Sigmoid colon (tissue), 6 donors: ENCODE measurements at regions not wholly inside any gene's neighbourhood (a gene's known extent, or its start where the extent isn't known, plus 50 kb on each side); places are given as distances from the start of the nearest gene placed in this dataset.
"Not testable (repeated sequence)": the region's sequence is repeated elsewhere in the genome, so short reads cannot be mapped to it uniquely, and the experiment has no call there.

Experiments
- DNase-seq: peaks from one replicate; pipeline ENCODE4 v3.0.0-alpha.2; 2019
- H3K27ac ChIP-seq, 4 donors: fragments of 200-600 bp; sonication (generic); one replicate each; pipeline ENCODE4 v1.5.1; 2016 to 2019; ENCODE audit warnings: mild to moderate bottlenecking in 1 of 4
- H3K27me3 ChIP-seq, 3 donors: fragments of 200-600 bp; sonication (generic); one replicate each; pipeline ENCODE4 v1.5.1; 2019; ENCODE audit warnings: mild to moderate bottlenecking in 1 of 3
- H3K36me3 ChIP-seq, 4 donors: fragments of 200-600 bp; sonication (generic); one replicate each; pipeline ENCODE4 v1.5.1; 2016 to 2019
- H3K4me1 ChIP-seq, 4 donors: fragments of 200-600 bp; sonication (generic); one replicate each; pipeline ENCODE4 v1.5.1; 2017 to 2019
- H3K4me3 ChIP-seq, 4 donors: fragments of 200-600 bp; sonication (generic); one replicate each; pipeline ENCODE4 v1.5.1; 2017 to 2019; ENCODE audit warnings: mild to moderate bottlenecking in 2 of 4, moderate library complexity in 1 of 4
- H3K9me3 ChIP-seq, 4 donors: fragments of 200-600 bp in 3 of 4; sonication (generic) in 3 of 4; one replicate each; pipeline versions ENCODE4 v1.5.1 to v1.6.1; 2013 to 2019
- CTCF ChIP-seq, 4 experiments: fragments of 450-650 bp in 3 of 4; fragments of 200-600 bp in 1 of 4; IDR thresholded peaks; one replicate each; pipeline ENCODE4 v1.5.1; 2016 to 2019; ENCODE audit warnings: antibody characterized with exemption in 4 of 4, mild to moderate bottlenecking in 3 of 4, moderate library complexity in 2 of 4
- EP300 ChIP-seq, 4 donors: sonication (generic); formaldehyde crosslinking; IDR thresholded peaks; one replicate each; pipeline ENCODE4 v1.6.1; 2017; ENCODE audit warnings: antibody characterized with exemption in 4 of 4
- POLR2A ChIP-seq, 2 donors: fragments of 450-650 bp; IDR thresholded peaks; one replicate each; pipeline ENCODE4 v1.6.1; 2016; ENCODE audit warnings: antibody characterized with exemption in 2 of 2, mild to moderate bottlenecking in 2 of 2, moderate library complexity in 2 of 2
- POLR2AphosphoS5 ChIP-seq, 4 donors: sonication (generic); formaldehyde crosslinking; IDR thresholded peaks; one replicate each; pipeline ENCODE4 v1.6.1; 2017; ENCODE audit warnings: antibody characterized with exemption in 4 of 4
- WGBS, 2 donors: extraction: QIAGEN DNeasy Blood & Tissue Kit; methylation state at CpG; one replicate each; pipeline ENCODE4 v1.1.7; 2013; 5-methylcytosine and 5-hydroxymethylcytosine counted together
- intact Hi-C: fragments of 100-400 bp; cut with DNase I; formaldehyde crosslinking; loops from one replicate; pipeline ENCODE4 v1.15.1; 2023
- donor health status: healthy with polysubstance abuse.
- donor health status: healthy.

GRCh38 chr3:148546959-148547358, 150.7 kb upstream of the AGTR1 start:
- H3K4me1 ChIP-seq = no peaks in the 10 kb centered on the region
- 95 to 98% methylated on average over 1 of the region's 1 CpG for WGBS, 2 donors
- DNase-seq = no peak
- H3K27ac ChIP-seq = no peak overlapping the region
- intact Hi-C loops = no loop called here
- no peak overlapping the region for H3K4me3 ChIP-seq
- no peaks in the 10 kb centered on the region for H3K36me3 ChIP-seq
- TF ChIP-seq EP300 (IDR thresholded peaks at IDR 0.05) = no peak
- no peak for TF ChIP-seq POLR2A (IDR thresholded peaks at IDR 0.05)
- no peak for TF ChIP-seq CTCF (IDR thresholded peaks at IDR 0.05)
- no peak for TF ChIP-seq POLR2AphosphoS5 (IDR thresholded peaks at IDR 0.05)
- H3K27me3 ChIP-seq = no peaks in the 10 kb centered on the region
- H3K9me3 ChIP-seq = no peaks in the 10 kb centered on the region

DNA sequence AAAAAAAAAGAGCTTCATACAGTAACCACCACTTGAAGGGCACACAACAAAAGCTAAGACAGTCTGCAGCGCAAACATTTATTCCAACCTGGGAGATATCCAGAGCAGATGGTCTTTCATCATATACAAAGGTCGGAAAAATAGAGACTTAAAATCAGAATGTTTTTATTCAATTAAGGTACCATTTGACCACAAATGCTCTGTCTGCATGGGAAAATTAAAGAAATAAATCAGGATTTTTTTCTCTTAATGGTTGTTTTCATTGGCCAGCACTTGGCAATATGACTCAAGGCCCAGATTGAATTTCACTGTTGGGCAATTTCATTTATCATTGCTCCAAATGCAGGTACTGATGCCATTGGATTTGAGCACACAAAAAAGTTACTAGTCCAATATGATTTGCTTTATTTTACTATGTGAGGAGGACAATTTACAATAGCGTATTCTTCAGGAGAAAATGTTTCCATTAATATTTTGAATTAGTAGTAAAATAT, 145.9 kb upstream of the AGTR1 start:
- Histone ChIP-seq H3K4me1 (peaks cover 0 to 8% (median 3%) of the 10 kb centered on the region in 4 donors), H3K9me3 (no peaks in the 10 kb centered on the region), H3K4me3 (no peak overlapping the region), H3K27me3 (no peaks in the 10 kb centered on the region), H3K27ac (no peak overlapping the region), H3K36me3 (no peaks in the 10 kb centered on the region)
- TF ChIP-seq POLR2A (IDR thresholded peaks at IDR 0.05) (no peak), EP300 (IDR thresholded peaks at IDR 0.05) (no peak)
- DNase-seq = no peak
- WGBS, 2 donors = 97 to 98% methylated on average over 3 of the region's 3 CpGs
- intact Hi-C loops = no loop called here

DNA sequence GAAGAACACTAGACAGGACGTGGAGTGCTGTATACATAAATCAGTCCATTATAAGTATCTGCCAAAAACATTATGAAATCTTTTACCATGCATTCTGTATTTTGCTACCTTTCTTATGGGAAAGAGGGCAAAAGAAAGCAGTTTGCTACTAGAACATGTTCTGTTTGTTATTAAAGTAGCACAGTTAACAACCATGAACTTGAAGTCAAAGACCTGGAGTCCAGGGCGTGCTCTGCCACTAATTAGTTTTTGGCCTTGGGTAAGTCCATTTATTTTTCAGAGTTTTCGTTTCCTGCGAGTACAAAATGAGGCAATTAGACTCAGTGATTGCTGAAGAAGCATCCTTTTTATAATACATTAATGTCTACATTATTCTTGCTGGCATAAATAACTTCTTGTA, 143.3 kb upstream of the AGTR1 start:
- no peaks in the 10 kb centered on the region for H3K36me3 ChIP-seq
- no peaks in the 10 kb centered on the region for H3K27me3 ChIP-seq
- no peak for TF ChIP-seq CTCF (IDR thresholded peaks at IDR 0.05)
- TF ChIP-seq POLR2A (IDR thresholded peaks at IDR 0.05) = no peak
- TF ChIP-seq POLR2AphosphoS5 (IDR thresholded peaks at IDR 0.05) = no peak
- TF ChIP-seq EP300 (IDR thresholded peaks at IDR 0.05) = no peak
- WGBS, 2 donors = 72 to 81% methylated on average over 4 of the region's 4 CpGs
- no peak for DNase-seq
- H3K9me3 ChIP-seq = no peaks in the 10 kb centered on the region
- intact Hi-C loops = no loop called here
- H3K27ac ChIP-seq = no peak overlapping the region
- peaks cover 0 to 8% (median 3%) of the 10 kb centered on the region in 4 donors for H3K4me1 ChIP-seq
- H3K4me3 ChIP-seq = no peak overlapping the region

DNA sequence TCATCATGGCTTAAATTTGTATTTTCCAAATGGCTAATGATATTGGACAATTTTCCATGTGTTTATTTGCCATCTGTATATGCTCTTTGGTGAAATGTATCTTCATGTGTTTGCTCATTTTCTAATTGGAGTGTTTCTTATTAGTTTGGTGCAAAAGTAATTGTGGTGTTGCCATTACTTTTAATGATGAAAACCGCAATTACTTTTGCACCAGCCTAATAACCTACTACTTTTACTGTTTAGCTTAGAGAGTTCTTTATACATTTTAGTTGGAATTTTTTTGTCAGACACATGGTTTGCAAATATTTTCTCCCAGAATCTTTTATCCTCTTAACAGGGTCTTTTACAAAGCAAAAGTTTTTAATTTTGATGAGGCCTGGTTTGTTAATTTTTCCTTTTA, 141.0 kb upstream of the AGTR1 start:
- no peaks in the 10 kb centered on the region for H3K36me3 ChIP-seq
- TF ChIP-seq EP300 (IDR thresholded peaks at IDR 0.05) (no peak), POLR2AphosphoS5 (IDR thresholded peaks at IDR 0.05) (no peak), CTCF (IDR thresholded peaks at IDR 0.05) (no peak), POLR2A (IDR thresholded peaks at IDR 0.05) (no peak)
- 93% methylated on average over 1 of the region's 1 CpG for WGBS, 2 donors
- intact Hi-C loops = no loop called here
- peaks cover 0 to 2% (median 0%) of the 10 kb centered on the region in 4 donors for H3K9me3 ChIP-seq
- H3K27ac ChIP-seq = no peak overlapping the region
- peaks cover 0 to 8% (median 3%) of the 10 kb centered on the region in 4 donors for H3K4me1 ChIP-seq
- no peaks in the 10 kb centered on the region for H3K27me3 ChIP-seq
- no peak overlapping the region for H3K4me3 ChIP-seq
- no peak for DNase-seq

- H3K9me3 ChIP-seq, H3K4me3 ChIP-seq, H3K27ac ChIP-seq, DNase-seq, intact Hi-C loops, H3K27me3 ChIP-seq, H3K36me3 ChIP-seq: not testable (repeated sequence)
- H3K4me1 ChIP-seq = peaks cover 0 to 12% (median 11%) of the 10 kb centered on the region in 4 donors
- 78 to 87% methylated on average over 3 of the region's 3 CpGs for WGBS, 2 donors
Measured at GRCh38 chr3:148577579-148577978, 120.1 kb upstream of the AGTR1 start.

DNA sequence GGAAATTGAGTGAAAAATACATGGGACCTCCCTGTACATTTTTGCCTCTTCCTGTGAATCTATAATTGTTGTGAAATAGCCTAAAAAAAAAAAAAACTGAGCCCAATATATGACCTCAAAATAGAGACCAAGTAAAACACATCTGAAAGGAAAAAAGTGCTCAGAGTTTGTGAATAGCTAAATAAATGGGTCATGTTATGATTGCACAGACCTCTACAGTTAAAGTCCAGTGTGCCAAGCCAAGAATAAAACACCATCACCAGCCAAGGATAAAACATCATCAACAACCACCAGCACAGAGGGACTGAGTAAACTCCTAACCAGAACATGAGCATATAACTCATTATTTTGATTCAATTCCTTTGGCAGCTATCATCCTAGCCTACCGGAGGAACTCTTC, 115.6 kb upstream of the AGTR1 start:
- TF ChIP-seq EP300 (IDR thresholded peaks at IDR 0.05) (no peak), POLR2AphosphoS5 (IDR thresholded peaks at IDR 0.05) (peak in 1 of 4 donors; percentile 18), POLR2A (IDR thresholded peaks at IDR 0.05) (no peak), CTCF (IDR thresholded peaks at IDR 0.05) (no peak)
- Histone ChIP-seq H3K27ac (peak overlapping the region in 3 of 4 donors; percentile 25 to 50 (median 44)), H3K4me3 (no peak overlapping the region), H3K27me3 (no peaks in the 10 kb centered on the region), H3K4me1 (peaks cover 0 to 15% (median 13%) of the 10 kb centered on the region in 4 donors), H3K9me3 (no peaks in the 10 kb centered on the region), H3K36me3 (no peaks in the 10 kb centered on the region)
- intact Hi-C loops = no loop called here
- 85 to 89% methylated on average over 1 of the region's 1 CpG for WGBS, 2 donors
- no peak for DNase-seq
